ENCODE measurements at regions not wholly inside any gene's neighbourhood (a gene's known extent, or its start where the extent isn't known, plus 50 kb on each side); places are given as distances from the start of the nearest gene placed in this dataset.

- FAIRE-seq, result no peak
Measured at GRCh38 chr17:70230850-70231640, 61.7 kb downstream of the KCNJ2 start.

DNA sequence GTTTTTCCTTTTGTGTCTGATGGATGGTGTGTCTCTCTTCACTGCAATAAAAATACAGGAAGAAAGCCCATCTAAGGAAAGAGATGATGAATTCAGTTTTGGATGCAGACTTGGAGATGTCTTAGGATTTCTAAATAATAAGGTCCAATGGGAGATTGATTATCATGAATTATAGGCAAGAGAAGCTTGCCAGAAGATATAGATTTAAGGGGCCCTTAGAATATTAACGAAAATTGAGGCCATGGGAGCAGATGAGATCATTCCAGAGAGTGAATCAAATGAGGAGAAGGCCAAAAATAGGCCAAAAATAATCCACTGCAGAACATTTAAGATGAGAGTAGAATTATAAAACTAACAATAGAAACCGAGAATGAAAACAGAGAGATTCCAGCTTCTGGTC is 63.1 kb downstream of the KCNJ2 start:
- FAIRE-seq, result no peak

GRCh38 chr17:70235252-70235651 is 65.9 kb downstream of the KCNJ2 start:
- FAIRE-seq, result no peak

DNA sequence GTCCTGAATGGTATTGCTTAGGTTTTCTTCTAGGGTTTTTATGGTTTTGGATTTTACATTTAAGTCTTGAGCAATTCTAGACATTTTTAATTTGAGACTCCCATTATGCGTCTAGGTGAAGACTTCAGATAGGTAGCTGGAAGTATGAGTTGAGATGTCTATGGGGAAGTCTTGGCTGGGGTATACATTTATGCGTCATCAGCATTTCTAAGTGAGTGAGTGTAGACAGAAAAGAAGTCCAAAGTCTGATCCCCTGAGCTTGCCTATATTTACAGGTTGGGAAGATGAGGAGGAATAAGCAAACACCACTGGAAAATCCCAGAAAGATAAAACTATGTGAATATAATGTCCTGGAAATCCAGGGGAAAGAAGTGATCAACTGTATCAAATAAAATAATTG is 68.9 kb downstream of the KCNJ2 start:
- FAIRE-seq, result no peak

DNA sequence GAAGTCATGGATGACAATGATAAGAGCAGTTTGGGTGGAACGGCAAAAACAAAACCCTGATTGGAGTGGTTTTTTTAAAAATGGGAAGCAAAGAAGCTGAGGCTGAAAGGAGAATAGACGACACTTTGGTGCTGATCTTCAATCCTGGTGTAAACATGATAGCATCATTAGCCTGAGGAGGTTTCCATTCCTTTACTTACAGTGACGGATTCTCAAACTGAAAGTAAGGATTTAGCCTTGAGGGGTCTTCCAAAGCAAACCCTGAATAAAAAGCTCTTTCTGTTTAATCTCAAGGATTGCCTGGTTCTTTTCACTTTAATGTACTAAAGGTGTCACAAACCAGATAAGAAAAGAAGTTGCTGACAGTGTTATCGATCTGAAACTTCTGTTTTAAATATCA is 69.3 kb downstream of the KCNJ2 start:
- no peak for FAIRE-seq

- no peak for FAIRE-seq
Measured at GRCh38 chr17:70239391-70239826, 70.1 kb downstream of the KCNJ2 start.

DNA sequence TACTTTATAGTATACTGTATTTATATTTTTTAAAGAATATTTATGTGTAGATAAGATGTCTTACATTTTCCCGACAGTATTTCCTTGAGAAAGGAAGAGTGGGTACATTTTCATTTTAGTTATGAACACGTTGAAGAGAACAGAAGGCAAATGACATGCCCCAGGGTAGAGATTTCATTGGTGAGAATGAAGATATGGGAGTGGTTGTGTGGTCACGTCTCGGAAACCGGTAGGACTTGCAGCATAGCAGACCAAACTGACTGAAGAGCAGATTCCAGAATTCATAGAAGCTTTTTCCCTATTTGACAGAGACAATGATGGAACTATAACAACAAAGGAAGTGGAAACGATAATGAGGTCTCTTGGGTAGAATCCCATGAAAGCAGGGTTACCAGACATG is 71.7 kb downstream of the KCNJ2 start:
- no peak for FAIRE-seq

- FAIRE-seq, result no peak
Measured at GRCh38 chr17:70242781-70243437, 73.6 kb downstream of the KCNJ2 start.

- no peak for FAIRE-seq
Measured at GRCh38 chr17:70251706-70252105, 82.4 kb downstream of the KCNJ2 start.

DNA sequence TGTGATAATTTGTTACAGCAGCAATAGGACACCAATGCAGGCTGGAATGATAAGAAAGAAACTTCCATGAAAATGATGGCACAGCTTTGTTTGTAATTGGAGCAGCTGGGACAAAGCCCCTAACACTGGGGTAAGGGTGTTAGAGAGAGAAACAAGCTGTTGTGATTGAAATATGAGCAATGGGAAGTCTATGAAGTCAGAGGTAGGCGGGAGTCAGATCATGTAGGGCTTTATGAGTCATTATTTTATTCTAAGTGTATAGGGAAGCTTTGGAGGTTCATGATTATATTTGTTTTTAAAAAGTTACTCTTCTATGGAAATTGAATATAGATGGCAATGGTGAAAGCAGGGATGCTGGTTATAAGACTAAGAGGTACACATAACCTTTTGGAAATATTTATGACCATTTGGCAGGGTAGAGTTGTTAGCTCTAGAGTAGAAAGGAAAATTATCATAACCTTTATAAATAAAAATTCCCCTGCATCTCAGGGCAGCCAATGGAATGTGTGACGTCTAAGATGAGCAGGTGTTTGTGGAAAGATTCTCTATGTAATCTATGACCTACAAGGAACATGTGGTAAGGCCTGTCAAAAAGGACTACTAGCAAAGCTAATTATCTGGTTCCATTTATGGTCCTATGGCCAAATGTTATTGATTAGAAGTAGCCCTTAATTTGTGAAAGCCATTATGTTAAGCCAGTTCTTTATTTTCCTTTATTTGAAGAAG is 85.6 kb downstream of the KCNJ2 start:
- no peak for FAIRE-seq

GRCh38 chr17:70256751-70257150 is 87.4 kb downstream of the KCNJ2 start:
- no peak for FAIRE-seq

DNA sequence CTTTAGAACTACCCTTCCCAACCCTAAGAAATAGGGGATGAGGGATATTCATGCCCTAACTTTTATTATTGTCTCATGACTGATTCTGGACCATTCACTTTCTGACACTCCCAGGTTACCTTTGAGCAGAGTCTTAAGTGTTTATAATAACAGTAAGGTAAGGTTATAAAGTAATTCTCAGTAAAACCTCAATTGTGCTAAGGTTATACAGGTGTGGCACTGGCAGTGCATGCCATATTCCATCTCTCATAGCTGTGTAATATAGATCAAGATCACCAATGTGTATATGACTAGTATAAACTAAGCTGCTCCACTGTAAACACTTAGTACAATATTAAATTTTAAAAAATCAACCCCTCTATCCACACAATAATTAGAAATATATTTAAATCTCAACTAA is 89.1 kb downstream of the KCNJ2 start:
- FAIRE-seq, result no peak

- FAIRE-seq, result no peak
Measured at GRCh38 chr17:70259400-70259799, 90.1 kb downstream of the KCNJ2 start.

DNA sequence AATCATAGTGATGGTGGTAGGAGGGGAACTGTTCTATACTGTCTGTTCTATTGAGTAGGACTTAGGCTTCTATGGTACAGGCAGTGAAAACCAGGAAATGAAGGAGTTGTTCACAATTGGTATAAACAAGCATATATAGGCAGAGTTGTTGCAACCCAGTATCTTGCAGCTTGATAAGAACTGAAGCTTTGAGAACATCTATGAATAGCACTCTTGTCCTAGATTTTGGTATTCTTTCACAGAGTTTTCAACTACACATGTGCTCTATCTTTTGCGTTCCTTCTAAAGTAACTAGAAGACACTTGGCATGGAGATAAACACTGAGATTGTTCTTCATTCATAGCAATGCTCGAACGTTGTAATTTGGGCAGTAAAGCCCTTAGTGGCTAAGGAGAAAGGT is 91.8 kb downstream of the KCNJ2 start:
- FAIRE-seq, result no peak

- FAIRE-seq, result no peak
Measured at GRCh38 chr17:70265471-70265870, 96.1 kb downstream of the KCNJ2 start.

GRCh38 chr17:70266394-70266793 is 97.1 kb downstream of the KCNJ2 start:
- peak; percentile 57 for FAIRE-seq

DNA sequence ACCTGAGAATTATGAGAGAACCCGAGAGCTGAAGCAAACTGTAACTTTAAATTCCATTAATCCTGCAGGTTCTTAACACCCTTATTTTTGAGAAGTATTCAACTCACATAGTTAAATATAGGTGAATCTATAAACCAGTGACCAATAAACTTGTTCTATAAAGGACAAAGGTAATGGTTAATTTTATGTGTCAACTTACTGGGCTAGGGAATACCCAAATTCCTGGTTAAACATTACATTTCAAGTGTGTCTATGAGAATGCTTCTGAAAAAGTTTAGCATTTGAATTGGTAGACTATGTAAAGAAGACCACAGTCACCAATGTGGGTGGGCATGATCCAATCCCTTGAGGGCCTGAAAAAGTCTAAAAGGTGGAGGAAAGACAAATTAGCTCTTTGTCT is 99.1 kb downstream of the KCNJ2 start:
- no peak for FAIRE-seq

DNA sequence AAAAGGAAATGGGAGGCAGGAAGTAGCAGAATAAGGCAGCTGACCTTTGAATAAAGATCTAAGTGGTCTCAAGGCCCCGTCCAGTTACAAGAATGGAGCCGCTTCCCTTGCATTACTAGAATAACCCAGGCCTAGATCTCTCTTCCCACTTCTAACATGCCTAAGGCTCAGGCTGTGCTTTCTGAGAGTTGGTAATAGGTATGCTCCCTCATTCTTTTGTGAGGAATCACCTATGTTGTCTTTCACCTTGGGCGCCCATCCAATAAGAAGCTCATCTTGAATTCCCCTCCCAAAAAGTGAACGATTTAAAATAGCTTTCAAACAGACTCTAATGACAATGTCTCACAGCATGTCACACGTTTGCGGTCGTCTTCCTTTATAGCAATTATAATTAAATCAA is 101.2 kb downstream of the KCNJ2 start:
- FAIRE-seq, result no peak

- no peak for FAIRE-seq
Measured at GRCh38 chr17:70271200-70271599, 101.9 kb downstream of the KCNJ2 start.

- no peak for FAIRE-seq
Measured at GRCh38 chr17:70271672-70272071, 102.3 kb downstream of the KCNJ2 start.

DNA sequence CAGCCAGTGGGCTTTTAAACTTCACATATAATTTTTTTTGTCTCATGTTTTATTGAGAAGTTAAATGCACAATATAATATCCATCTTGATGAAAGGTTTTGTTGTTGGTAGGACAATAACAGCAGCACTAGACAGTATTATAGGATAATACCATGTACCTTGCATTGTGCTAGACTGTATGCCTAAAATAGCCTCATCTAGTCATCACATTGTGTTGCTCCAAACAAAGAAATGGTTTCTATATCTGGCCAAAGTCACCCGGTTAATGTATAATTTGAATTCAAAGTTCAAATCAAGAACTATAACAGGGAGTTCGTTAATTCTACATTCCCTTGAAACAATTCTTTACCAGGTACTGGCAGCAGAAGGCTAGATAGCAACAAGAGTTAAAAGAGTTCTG is 104.9 kb downstream of the KCNJ2 start:
- FAIRE-seq, result no peak

- FAIRE-seq, result no peak
Measured at GRCh38 chr17:70276906-70277305, 107.6 kb downstream of the KCNJ2 start.

DNA sequence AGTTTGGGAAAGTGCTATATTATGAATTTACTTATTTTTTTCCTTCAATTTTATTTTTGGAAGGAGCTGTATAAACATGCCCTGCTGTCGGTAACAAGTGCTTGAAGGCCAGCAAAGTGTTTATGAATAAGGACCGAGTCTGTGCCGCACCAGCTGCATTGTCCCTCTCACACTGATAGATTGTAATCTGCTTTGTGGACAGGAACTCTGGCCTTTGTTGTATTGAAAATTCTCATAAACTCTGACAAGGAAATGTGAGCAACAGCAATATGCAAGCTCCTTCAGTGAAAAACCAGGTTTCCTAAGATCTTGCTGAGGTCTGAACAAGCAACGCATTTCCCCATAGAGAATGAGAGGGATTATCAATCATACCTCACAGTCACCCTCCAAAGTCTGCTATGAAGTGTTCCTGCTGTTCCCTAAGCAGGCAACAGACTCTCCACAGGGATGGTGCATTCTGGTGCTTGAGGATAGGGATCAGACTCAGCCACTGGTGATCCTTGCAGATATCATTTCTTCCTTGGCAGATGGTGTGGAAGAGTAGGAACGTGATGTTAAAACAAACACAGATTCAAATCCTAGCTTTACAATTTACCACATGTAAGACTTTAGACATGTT is 109.6 kb downstream of the KCNJ2 start:
- FAIRE-seq, result no peak

GRCh38 chr17:70286391-70286790 is 117.1 kb downstream of the KCNJ2 start:
- FAIRE-seq, result no peak
